Neutrophil (primary cell): ENCODE measurements at regions not wholly inside any gene's neighbourhood (a gene's known extent, or its start where the extent isn't known, plus 50 kb on each side); places are given as distances from the start of the nearest gene placed in this dataset.

ENCODE experiments used
- H3K27ac ChIP-seq: fragments of 200-600 bp; sonication (generic); 2 replicates; pipeline ENCODE4 v1.5.1; 2016; ENCODE audit warnings: mild to moderate bottlenecking, moderate library complexity
- H3K27me3 ChIP-seq: fragments of 200-600 bp; sonication (generic); 2 replicates; pipeline ENCODE4 v1.6.0; 2016; ENCODE audit warnings: mild to moderate bottlenecking
- H3K36me3 ChIP-seq: fragments of 200-600 bp; sonication (generic); 2 replicates; pipeline ENCODE4 v1.5.1; 2017
- H3K4me1 ChIP-seq, 2 experiments: fragments of 200-600 bp in 1 of 2; sonication (generic) in 1 of 2; 1 replicate in 1 of 2; 2 replicates in 1 of 2; pipeline versions ENCODE4 v1.5.1 to v1.6.1; 2013 to 2016; ENCODE audit warnings: low read depth in 1 of 2, low read length in 1 of 2, mild to moderate bottlenecking in 1 of 2, moderate library complexity in 1 of 2; ENCODE audit not compliant: control insufficient read depth in 1 of 2, insufficient read depth in 1 of 2
- H3K4me3 ChIP-seq, 2 experiments: fragments of 200-600 bp in 1 of 2; sonication (generic) in 1 of 2; 1 replicate in 1 of 2; 2 replicates in 1 of 2; pipeline ENCODE4 v1.5.1; 2013 to 2016; ENCODE audit warnings: low read depth in 1 of 2, low read length in 1 of 2, mild to moderate bottlenecking in 1 of 2, moderate library complexity in 1 of 2
- H3K9me3 ChIP-seq: fragments of 200-600 bp; sonication (generic); 2 replicates; pipeline ENCODE4 v1.5.1; 2016
- TF ChIP-seq, protein P1 (sequence below): fragments of 200-600 bp; sonication (generic); IDR thresholded peaks from 2 replicates; pipeline ENCODE4 v1.5.1; 2016; ENCODE audit warnings: antibody characterized with exemption

DNA sequence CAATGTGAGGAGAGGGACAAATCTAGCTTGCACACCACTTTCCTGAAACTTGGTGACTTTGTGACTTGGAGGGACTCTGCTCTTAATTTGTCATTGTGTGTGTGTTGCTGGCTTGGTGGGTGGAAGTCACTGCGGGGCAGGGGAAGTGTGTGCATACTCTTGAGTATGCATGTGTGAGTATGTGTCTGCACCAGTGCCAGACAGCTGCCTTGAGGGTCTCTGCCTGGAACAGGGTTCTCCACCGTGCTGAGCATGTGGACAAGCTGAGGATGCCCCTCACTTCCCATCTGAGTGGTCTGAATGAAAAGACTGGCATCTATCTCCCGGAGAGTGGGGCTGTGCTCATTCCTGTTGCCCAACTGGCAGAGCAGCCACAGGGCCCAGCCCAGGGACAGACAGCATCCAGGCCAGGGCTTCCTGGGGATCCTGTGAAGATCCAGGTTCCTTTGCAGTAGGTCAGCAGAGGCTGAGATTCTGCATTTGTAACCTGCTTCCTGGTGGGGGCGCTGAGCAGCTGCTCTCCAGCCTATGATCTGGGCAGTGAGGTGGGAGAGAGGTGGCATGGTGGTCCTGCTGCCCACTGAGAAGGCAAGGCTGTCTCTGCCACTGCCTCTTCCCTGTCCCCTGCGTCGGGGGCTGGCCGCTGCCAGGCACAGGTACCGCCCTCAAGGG, 138.9 kb upstream of the HAAO start:
- peaks cover 13 to 16% of the 10 kb centered on the region in 2 experiments for H3K4me1 ChIP-seq

DNA sequence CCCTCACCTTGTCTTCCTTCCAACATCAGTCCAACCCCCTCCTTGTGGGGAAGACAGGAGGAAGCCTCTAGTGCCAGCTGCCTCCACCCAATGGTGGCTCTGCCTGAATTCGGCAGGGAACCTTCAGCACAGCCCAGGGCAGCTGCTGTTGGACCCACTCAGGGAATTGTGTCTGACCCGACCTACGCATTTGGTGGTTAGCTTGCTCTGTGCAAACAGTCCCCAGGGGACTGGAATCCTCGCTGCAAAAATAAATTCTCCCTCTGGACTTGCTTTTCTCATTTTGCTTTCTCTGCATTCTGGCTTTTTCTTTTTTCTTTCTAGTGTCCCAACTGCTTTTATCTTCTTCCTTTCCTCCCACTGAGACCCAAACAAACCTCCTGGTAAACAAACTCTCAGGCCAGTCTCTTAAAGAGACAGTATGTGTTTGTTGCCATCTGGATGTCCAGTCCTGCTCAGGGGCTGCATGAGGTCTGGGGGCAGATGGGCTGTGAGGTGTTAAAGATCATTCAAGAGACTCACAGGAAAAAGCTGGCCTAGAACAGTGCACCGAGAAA, 137.7 kb upstream of the HAAO start:
- H3K27ac ChIP-seq: no peak overlapping the region
- no peaks in the 10 kb centered on the region for H3K36me3 ChIP-seq
- H3K9me3 ChIP-seq: no peaks in the 10 kb centered on the region
- H3K4me1 ChIP-seq: peaks cover 9 to 11% of the 10 kb centered on the region in 2 experiments
- no peaks in the 10 kb centered on the region for H3K27me3 ChIP-seq
- no peak overlapping the region for H3K4me3 ChIP-seq
- TF ChIP-seq, protein P1, sequence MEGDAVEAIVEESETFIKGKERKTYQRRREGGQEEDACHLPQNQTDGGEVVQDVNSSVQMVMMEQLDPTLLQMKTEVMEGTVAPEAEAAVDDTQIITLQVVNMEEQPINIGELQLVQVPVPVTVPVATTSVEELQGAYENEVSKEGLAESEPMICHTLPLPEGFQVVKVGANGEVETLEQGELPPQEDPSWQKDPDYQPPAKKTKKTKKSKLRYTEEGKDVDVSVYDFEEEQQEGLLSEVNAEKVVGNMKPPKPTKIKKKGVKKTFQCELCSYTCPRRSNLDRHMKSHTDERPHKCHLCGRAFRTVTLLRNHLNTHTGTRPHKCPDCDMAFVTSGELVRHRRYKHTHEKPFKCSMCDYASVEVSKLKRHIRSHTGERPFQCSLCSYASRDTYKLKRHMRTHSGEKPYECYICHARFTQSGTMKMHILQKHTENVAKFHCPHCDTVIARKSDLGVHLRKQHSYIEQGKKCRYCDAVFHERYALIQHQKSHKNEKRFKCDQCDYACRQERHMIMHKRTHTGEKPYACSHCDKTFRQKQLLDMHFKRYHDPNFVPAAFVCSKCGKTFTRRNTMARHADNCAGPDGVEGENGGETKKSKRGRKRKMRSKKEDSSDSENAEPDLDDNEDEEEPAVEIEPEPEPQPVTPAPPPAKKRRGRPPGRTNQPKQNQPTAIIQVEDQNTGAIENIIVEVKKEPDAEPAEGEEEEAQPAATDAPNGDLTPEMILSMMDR: no peak

More for the DNA sequence above, 138.9 kb upstream of the HAAO start:
- no peaks in the 10 kb centered on the region for H3K27me3 ChIP-seq
- no peak overlapping the region for H3K27ac ChIP-seq
- H3K36me3 ChIP-seq: no peaks in the 10 kb centered on the region
- TF ChIP-seq, protein P1: no peak
- no peaks in the 10 kb centered on the region for H3K9me3 ChIP-seq
- no peak overlapping the region for H3K4me3 ChIP-seq

DNA sequence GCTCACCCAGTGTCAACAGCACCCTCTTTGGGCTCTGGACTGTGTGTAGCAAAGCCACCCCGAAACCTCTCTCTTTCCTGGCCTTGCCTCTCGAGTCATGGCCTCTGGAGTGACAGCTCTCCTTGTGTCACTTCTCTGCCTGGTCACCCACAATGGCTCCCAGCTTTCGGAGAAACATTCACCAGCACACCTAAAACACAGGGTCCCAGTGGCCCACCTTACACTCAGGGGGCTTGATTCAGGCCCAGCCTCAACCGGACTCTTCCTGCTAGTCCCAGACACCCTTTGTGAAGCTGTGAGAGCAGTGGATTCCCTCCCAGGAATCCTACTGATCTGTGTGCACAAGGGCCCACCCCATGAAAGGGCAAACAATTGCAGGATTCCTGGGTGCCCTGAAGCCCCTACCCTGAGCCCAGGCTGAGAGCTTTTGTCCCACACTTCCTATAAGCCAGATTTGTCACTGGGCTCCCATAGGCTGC, 137.2 kb upstream of the HAAO start:
- H3K9me3 ChIP-seq: no peaks in the 10 kb centered on the region
- no peak overlapping the region for H3K27ac ChIP-seq
- TF ChIP-seq, protein P1: no peak
- peaks cover 9 to 11% of the 10 kb centered on the region in 2 experiments for H3K4me1 ChIP-seq
- H3K4me3 ChIP-seq: no peak overlapping the region
- H3K27me3 ChIP-seq: no peaks in the 10 kb centered on the region
- no peaks in the 10 kb centered on the region for H3K36me3 ChIP-seq

DNA sequence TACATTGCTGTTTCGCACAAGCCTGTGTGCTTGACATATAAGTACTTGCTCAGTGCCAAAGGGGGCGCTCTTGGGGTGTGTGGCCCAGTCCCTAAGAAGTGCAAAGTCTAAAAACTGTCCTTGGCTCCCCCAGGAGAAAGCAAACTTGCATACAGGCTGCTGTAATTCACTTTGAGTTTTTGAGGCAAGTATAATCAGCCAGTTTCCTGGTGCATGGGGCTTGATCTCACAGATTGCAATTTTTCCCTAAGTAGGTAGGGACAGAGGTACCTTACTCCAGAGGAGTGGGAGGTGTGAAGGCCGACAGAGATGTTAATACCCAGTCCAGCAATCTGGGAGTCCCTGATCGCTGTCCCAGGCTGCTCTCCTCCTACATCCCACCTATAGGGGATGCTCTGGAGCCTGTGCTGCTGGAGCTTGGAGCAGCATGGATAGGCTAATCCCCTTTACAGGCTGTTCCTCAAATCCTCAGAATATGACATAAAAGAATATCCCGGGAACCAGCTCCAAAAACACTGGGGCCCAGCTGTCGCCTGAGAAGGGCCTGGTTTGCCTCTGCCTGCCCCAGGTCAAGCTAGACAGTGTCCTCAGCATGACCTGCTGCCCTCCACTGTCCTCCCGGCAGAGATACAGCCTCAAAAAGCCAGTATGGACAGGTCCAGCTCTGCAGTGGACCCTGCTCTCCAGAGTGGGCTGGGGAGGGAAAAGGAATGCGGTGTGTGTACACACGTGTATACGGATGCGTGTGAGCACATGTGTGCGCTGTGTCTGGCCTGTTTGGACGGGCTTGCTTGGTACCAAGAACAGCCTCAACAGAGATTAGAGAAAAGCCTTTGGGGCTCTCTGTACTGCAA, 136.5 kb upstream of the HAAO start:
- Histone ChIP-seq H3K27me3 (no peaks in the 10 kb centered on the region), H3K36me3 (no peaks in the 10 kb centered on the region), H3K9me3 (no peaks in the 10 kb centered on the region), H3K4me1 (peaks cover 9 to 10% of the 10 kb centered on the region in 2 experiments), H3K27ac (no peak overlapping the region), H3K4me3 (no peak overlapping the region)
- TF ChIP-seq, protein P1: no peak

DNA sequence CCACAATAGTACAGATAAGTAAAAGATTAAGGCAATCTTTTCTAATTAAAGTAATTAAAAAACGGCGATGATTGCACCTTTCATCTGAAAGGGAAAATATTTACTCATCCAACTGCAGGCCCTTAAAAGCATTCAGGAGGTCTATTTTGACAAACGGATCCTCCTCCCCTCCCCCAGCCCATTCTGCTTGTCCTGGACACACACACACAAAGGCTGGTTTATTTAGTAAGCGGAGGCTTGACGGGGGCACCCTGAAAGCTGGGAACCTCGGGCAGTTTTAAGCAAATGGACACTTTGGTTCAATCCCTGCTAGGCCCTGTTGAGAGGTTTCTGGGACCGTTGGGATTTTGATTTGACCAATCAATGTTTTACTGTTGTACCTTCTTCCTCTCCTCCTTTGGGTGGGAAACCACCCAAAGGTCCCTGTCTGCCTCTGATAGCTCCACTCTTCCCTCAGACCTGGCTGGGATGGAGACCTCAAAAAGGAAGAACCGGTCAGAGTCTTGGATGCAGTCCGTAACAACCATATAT, 135.8 kb upstream of the HAAO start:
- Histone ChIP-seq H3K27me3 (no peaks in the 10 kb centered on the region), H3K36me3 (no peaks in the 10 kb centered on the region), H3K4me1 (peaks cover 8 to 9% of the 10 kb centered on the region in 2 experiments), H3K27ac (no peak overlapping the region), H3K9me3 (no peaks in the 10 kb centered on the region), H3K4me3 (no peak overlapping the region)
- TF ChIP-seq, protein P1: no peak
